A549 (cell line): ENCODE measurements at regions not wholly inside any gene's neighbourhood (a gene's known extent, or its start where the extent isn't known, plus 50 kb on each side); places are given as distances from the start of the nearest gene placed in this dataset.

ENCODE experiments used
- ATAC-seq, 2 experiments: fragments of 200-7000 bp in 1 of 2; fragments of >200 bp in 1 of 2; cut with Nextera tagmentation in 1 of 2; cut with Tn5 transposase in 1 of 2; 3 replicates each; pipeline versions ENCODE4 v1.8.0 to v1.9.1; 2018 to 2020; ENCODE audit warnings: mild to moderate bottlenecking in 1 of 2, moderate library complexity in 1 of 2
- CTCF ChIA-PET: fragments of 300-600 bp; sonication (Branson Sonifier 250); formaldehyde crosslinking; extraction: SDS; loops from one replicate; lab custom pipeline; 2021; ENCODE audit warnings: antibody characterized with exemption, inconsistent platforms; lab: Yijun Ruan, JAX
- POLR2A ChIA-PET: fragments of 350-600 bp; formaldehyde crosslinking; extraction: SDS; loops from one replicate; lab custom pipeline; 2021; ENCODE audit warnings: antibody characterized with exemption, inconsistent platforms; lab: Yijun Ruan, JAX
- DNase-seq, 2 experiments: peaks; one replicate each; pipeline versions ENCODE4 v3.0.0 to v3.0.0-alpha.2; 2011 to 2016; ENCODE audit warnings: low read depth in 1 of 2, low spot score in 1 of 2
- FAIRE-seq: peaks from 2 replicates; lab custom pipeline; 2011; peaks lifted over from hg19 to GRCh38; lab: Jason Lieb, UNC
- H3K27ac ChIP-seq, 2 experiments: fragments of >200 bp; sonication (Bioruptor Twin); formaldehyde crosslinking; 3 replicates each; pipeline ENCODE4 v1.5.1; 2016 to 2017
- H3K4me1 ChIP-seq: fragments of >200 bp; sonication (Bioruptor Twin); formaldehyde crosslinking; 3 replicates; pipeline ENCODE4 v1.6.1; 2016
- H3K4me2 ChIP-seq: fragments of >200 bp; sonication (Bioruptor Twin); formaldehyde crosslinking; 3 replicates; pipeline ENCODE4 v1.6.1; 2016
- H3K4me3 ChIP-seq: fragments of >200 bp; sonication (Bioruptor Twin); formaldehyde crosslinking; 3 replicates; pipeline ENCODE4 v1.5.1; 2016
- H3K9me3 ChIP-seq: fragments of >200 bp; sonication (Bioruptor Twin); formaldehyde crosslinking; 3 replicates; pipeline ENCODE4 v1.6.1; 2016
- CHD4 ChIP-seq: fragments of 200-600 bp; sonication (generic); IDR thresholded peaks from 2 replicates; pipeline ENCODE4 v1.6.1; 2016; ENCODE audit warnings: antibody characterized with exemption, mild to moderate bottlenecking, borderline replicate concordance
- CTCF ChIP-seq: fragments of >200 bp; sonication (Bioruptor Twin); formaldehyde crosslinking; IDR thresholded peaks from 3 replicates; pipeline ENCODE4 v1.5.1; 2016
- EP300 ChIP-seq, 2 experiments: fragments of >200 bp; sonication (Bioruptor Twin); formaldehyde crosslinking; IDR thresholded peaks; 2 replicates in 1 of 2; 3 replicates in 1 of 2; pipeline ENCODE4 v1.6.1; 2016 to 2017
- ESRRA ChIP-seq: fragments of 150-350 bp; IDR thresholded peaks from 2 replicates; pipeline ENCODE4 v1.6.1; 2014; ENCODE audit warnings: mild to moderate bottlenecking, low read length, borderline replicate concordance
- FOSB ChIP-seq: fragments of 250-450 bp; sonication (Bioruptor Pico); IDR thresholded peaks from 2 replicates; pipeline ENCODE4 v1.5.0; 2020; ENCODE audit warnings: mild to moderate bottlenecking, moderate library complexity
- HDAC2 ChIP-seq: fragments of 200-600 bp; sonication (generic); IDR thresholded peaks from 2 replicates; pipeline ENCODE4 v1.6.1; 2016
- HMGXB4 ChIP-seq: fragments of 250-450 bp; sonication (Bioruptor Pico); IDR thresholded peaks from 2 replicates; pipeline ENCODE4 v1.5.0; 2021; ENCODE audit warnings: mild to moderate bottlenecking, moderate library complexity, borderline replicate concordance
- HOXB13 ChIP-seq: fragments of 250-450 bp; sonication (Bioruptor Pico); IDR thresholded peaks from 2 replicates; pipeline ENCODE4 v1.5.0; 2020; ENCODE audit warnings: low read depth, mild to moderate bottlenecking, moderate library complexity
- JUN ChIP-seq, 2 experiments: fragments of >200 bp; sonication (Bioruptor Twin); formaldehyde crosslinking; IDR thresholded peaks; 2 replicates in 1 of 2; 3 replicates in 1 of 2; pipeline ENCODE4 v1.6.1; 2016 to 2017
- JUNB ChIP-seq: fragments of >200 bp; sonication (Bioruptor Twin); formaldehyde crosslinking; IDR thresholded peaks from 2 replicates; pipeline ENCODE4 v1.6.1; 2016
- KDM1A ChIP-seq: fragments of 200-600 bp; sonication (generic); IDR thresholded peaks from 2 replicates; pipeline ENCODE4 v1.6.1; 2016; ENCODE audit warnings: low read depth, mild to moderate bottlenecking
- NFE2L2 ChIP-seq: fragments of 150-350 bp; conservative IDR thresholded peaks from 2 replicates; pipeline ENCODE4 v1.6.1; 2014; ENCODE audit warnings: low read length
- POLR2A ChIP-seq: IDR thresholded peaks from 2 replicates; pipeline ENCODE4 v1.6.1; 2012; ENCODE audit warnings: mild to moderate bottlenecking, low read length
- RNF2 ChIP-seq: fragments of 200-600 bp; sonication (generic); IDR thresholded peaks from 2 replicates; pipeline ENCODE4 v1.6.1; 2016; ENCODE audit warnings: low read depth, mild to moderate bottlenecking, antibody characterized with exemption, moderate library complexity, borderline replicate concordance
- SREBF2 ChIP-seq: fragments of 450-650 bp; IDR thresholded peaks from 2 replicates; pipeline ENCODE4 v1.6.1; 2014; ENCODE audit warnings: mild to moderate bottlenecking, moderate library complexity
- TP53 ChIP-seq: fragments of 250-450 bp; sonication (Bioruptor Pico); IDR thresholded peaks from 2 replicates; pipeline ENCODE4 v1.5.0; 2021; ENCODE audit warnings: mild to moderate bottlenecking, moderate library complexity
- USF2 ChIP-seq: fragments of 450-650 bp; IDR thresholded peaks from 2 replicates; pipeline ENCODE4 v1.6.1; 2014; ENCODE audit warnings: antibody characterized with exemption
- ZFP36 ChIP-seq: fragments of 450-650 bp; IDR thresholded peaks from 2 replicates; pipeline ENCODE4 v1.6.1; 2014; ENCODE audit warnings: borderline replicate concordance; ENCODE audit not compliant: partially characterized antibody
- ZSCAN20 ChIP-seq: fragments of 250-450 bp; sonication (Bioruptor Pico); IDR thresholded peaks from 2 replicates; pipeline ENCODE4 v1.8.0; 2022; ENCODE audit warnings: mild to moderate bottlenecking, moderate library complexity
- WGBS: methylation state at CpG from one replicate; pipeline ENCODE4 v1.1.6; 2017; ENCODE audit errors: missing lambda C conversion rate; 5-methylcytosine and 5-hydroxymethylcytosine counted together

GRCh38 chr2:239684996-239685395 lies 284.2 kb upstream of the HDAC4 start:
- ChIA-PET POLR2A (no interaction called here), CTCF (interaction anchor here (1.2 kb wide), 1 partner anchor 12 kb away, joined by 3 read pairs; no protein-coding TSS in a partner anchor)
- no peak for DNase-seq
- Histone ChIP-seq H3K27ac (no peak overlapping the region), H3K4me2 (no peak overlapping the region), H3K4me3 (no peak overlapping the region), H3K9me3 (no peaks in the 10 kb centered on the region; the same call in 2 of the 3 replicates), H3K4me1 (no peaks in the 10 kb centered on the region)
- no peak for FAIRE-seq
- TF ChIP-seq SREBF2 (no peak), USF2 (no peak), KDM1A (no peak), JUNB (no peak), FOSB (CRISPR knock-in tag) (no peak), RNF2 (no peak), JUN (IDR thresholded peaks at IDR 0.05) (no peak), CHD4 (no peak), ZSCAN20 (CRISPR knock-in tag) (no peak)
- no peak for ATAC-seq
- WGBS = 50% methylated on average over 4 of the region's 4 CpGs

- ATAC-seq (no peak), DNase-seq (no peak), FAIRE-seq (no peak)
- WGBS = 29% methylated on average over 6 of the region's 6 CpGs
- ChIA-PET POLR2A (no interaction called here), CTCF (interaction anchor here (1.2 kb wide), 1 partner anchor 13 kb away, joined by 3 read pairs; no protein-coding TSS in a partner anchor)
- no peak overlapping the region for H3K4me3 ChIP-seq
- no peak overlapping the region for H3K4me2 ChIP-seq
- TF ChIP-seq CTCF (no peak), ZFP36 (no peak)
- no peaks in the 10 kb centered on the region for H3K4me1 ChIP-seq
- H3K27ac ChIP-seq = no peak overlapping the region
- no peaks in the 10 kb centered on the region; the same call in 2 of the 3 replicates for H3K9me3 ChIP-seq
These were observed 283.5 kb upstream of the HDAC4 start for GRCh38 chr2:239684271-239684810.

GRCh38 chr2:239682518-239682917 lies 281.7 kb upstream of the HDAC4 start:
- H3K4me1 ChIP-seq = no peaks in the 10 kb centered on the region
- no peaks in the 10 kb centered on the region; the same call in 2 of the 3 replicates for H3K9me3 ChIP-seq
- H3K4me3 ChIP-seq = no peak overlapping the region
- no peak for TF ChIP-seq NFE2L2
- no peak for TF ChIP-seq ESRRA
- TF ChIP-seq POLR2A = no peak
- no peak for TF ChIP-seq TP53 (CRISPR knock-in tag)
- TF ChIP-seq HOXB13 (CRISPR knock-in tag) = no peak
- no peak for TF ChIP-seq HMGXB4 (CRISPR knock-in tag)
- no peak for TF ChIP-seq EP300 (IDR thresholded peaks at IDR 0.05)
- TF ChIP-seq HDAC2 = no peak
- WGBS = 5% methylated on average over 2 of the region's 2 CpGs
- no peak overlapping the region for H3K27ac ChIP-seq
- FAIRE-seq = no peak
- ChIA-PET POLR2A (no interaction called here), CTCF (interaction anchor here (0.8 kb wide), 1 partner anchor 310 kb away, joined by 3 read pairs; no protein-coding TSS in a partner anchor)
- no peak for DNase-seq
- H3K4me2 ChIP-seq = no peak overlapping the region
- ATAC-seq = no peak
